Activated B cell treated with CpG ODN at 0.5 μM for 24 hours (primary cell): ENCODE measurements at regions not wholly inside any gene's neighbourhood (a gene's known extent, or its start where the extent isn't known, plus 50 kb on each side); places are given as distances from the start of the nearest gene placed in this dataset.
"Not testable (repeated sequence)": the region's sequence is repeated elsewhere in the genome, so short reads cannot be mapped to it uniquely, and the experiment has no call there.

Source experiments
- ATAC-seq: fragments of 200-7000 bp; cut with Tn5 transposase; one replicate; pipeline ENCODE4 v1.10.0; 2021; ENCODE audit warnings: low read depth, mild to moderate bottlenecking, moderate library complexity
- CTCF ChIA-PET: fragments of 350-600 bp; sonication (Branson Sonifier 250); formaldehyde crosslinking; loops from one replicate; lab custom pipeline; 2021; ENCODE audit warnings: antibody characterized with exemption; lab: Charles Lee
- POLR2A ChIA-PET: fragments of 350-600 bp; sonication (Branson Sonifier 250); formaldehyde crosslinking; loops from one replicate; lab custom pipeline; 2021; ENCODE audit warnings: antibody characterized with exemption; lab: Charles Lee
- DNase-seq: peaks from one replicate; pipeline ENCODE4 v3.0.0; 2022
- H3K27ac Mint-ChIP-seq: one replicate; pipeline ENCODE4 v1.8.0; 2020; ENCODE audit warnings: mixed read lengths
- H3K27me3 Mint-ChIP-seq: one replicate; pipeline ENCODE4 v1.8.0; 2021; ENCODE audit warnings: mixed read lengths
- H3K36me3 Mint-ChIP-seq: one replicate; pipeline ENCODE4 v1.8.0; 2021; ENCODE audit warnings: low read depth, mixed read lengths
- H3K4me1 Mint-ChIP-seq: one replicate; pipeline ENCODE4 v1.8.0; 2021; ENCODE audit warnings: mixed read lengths
- H3K4me3 Mint-ChIP-seq: one replicate; pipeline ENCODE4 v1.8.0; 2020; ENCODE audit warnings: mild to moderate bottlenecking, mixed read lengths
- H3K9me3 Mint-ChIP-seq: one replicate; pipeline ENCODE4 v1.8.0; 2020; ENCODE audit warnings: mixed read lengths
- intact Hi-C: fragments of 100-400 bp; cut with micrococcal nuclease; formaldehyde crosslinking; loops from one replicate; pipeline ENCODE4 v1.15.1; 2024

- intact Hi-C loops, H3K4me1 Mint-ChIP-seq, DNase-seq, POLR2A ChIA-PET, CTCF ChIA-PET, H3K27me3 Mint-ChIP-seq, H3K4me3 Mint-ChIP-seq, H3K36me3 Mint-ChIP-seq, H3K9me3 Mint-ChIP-seq, H3K27ac Mint-ChIP-seq, ATAC-seq: not testable (repeated sequence)
Measured at GRCh38 chrY:18860856-18861255, 87.3 kb upstream of the HSFY2 start.

GRCh38 chrY:18858484-18859191, 85.1 kb upstream of the HSFY2 start:
- H3K27me3 Mint-ChIP-seq, H3K4me1 Mint-ChIP-seq, H3K27ac Mint-ChIP-seq, H3K36me3 Mint-ChIP-seq, H3K4me3 Mint-ChIP-seq, intact Hi-C loops, POLR2A ChIA-PET, DNase-seq, ATAC-seq, H3K9me3 Mint-ChIP-seq, CTCF ChIA-PET: not testable (repeated sequence)

GRCh38 chrY:18855184-18855583, 81.6 kb upstream of the HSFY2 start:
- H3K9me3 Mint-ChIP-seq, H3K27ac Mint-ChIP-seq, POLR2A ChIA-PET, H3K4me1 Mint-ChIP-seq, H3K4me3 Mint-ChIP-seq, ATAC-seq, intact Hi-C loops, CTCF ChIA-PET, H3K27me3 Mint-ChIP-seq, DNase-seq, H3K36me3 Mint-ChIP-seq: not testable (repeated sequence)

GRCh38 chrY:18853323-18853722, 79.8 kb upstream of the HSFY2 start:
- H3K36me3 Mint-ChIP-seq, ATAC-seq, intact Hi-C loops, DNase-seq, H3K4me1 Mint-ChIP-seq, H3K9me3 Mint-ChIP-seq, CTCF ChIA-PET, H3K27ac Mint-ChIP-seq, POLR2A ChIA-PET, H3K4me3 Mint-ChIP-seq, H3K27me3 Mint-ChIP-seq: not testable (repeated sequence)

- ATAC-seq, POLR2A ChIA-PET, H3K4me1 Mint-ChIP-seq, H3K27me3 Mint-ChIP-seq, H3K36me3 Mint-ChIP-seq, H3K4me3 Mint-ChIP-seq, DNase-seq, intact Hi-C loops, CTCF ChIA-PET, H3K27ac Mint-ChIP-seq, H3K9me3 Mint-ChIP-seq: not testable (repeated sequence)
Measured at GRCh38 chrY:18836643-18837042, 63.1 kb upstream of the HSFY2 start.
